Progenitor cell of endocrine pancreas (in vitro differentiated cells): ENCODE measurements at regions not wholly inside any gene's neighbourhood (a gene's known extent, or its start where the extent isn't known, plus 50 kb on each side); places are given as distances from the start of the nearest gene placed in this dataset.

Experiments used
- DNase-seq: peaks from one replicate; pipeline ENCODE4 v3.0.0; 2021; ENCODE audit warnings: low spot score; ENCODE audit not compliant: unreplicated experiment
- H3K27ac Mint-ChIP-seq: 2 replicates; pipeline ENCODE4 v1.8.0; 2021; ENCODE audit warnings: mild to moderate bottlenecking, moderate library complexity, mixed read lengths
- H3K27me3 Mint-ChIP-seq: 2 replicates; pipeline ENCODE4 v1.8.0; 2021; ENCODE audit warnings: mixed read lengths
- H3K36me3 Mint-ChIP-seq: 2 replicates; pipeline ENCODE4 v1.8.0; 2022; ENCODE audit warnings: mixed read lengths; ENCODE audit not compliant: insufficient read depth
- H3K4me1 Mint-ChIP-seq: 2 replicates; pipeline ENCODE4 v1.8.0; 2021; ENCODE audit warnings: low read depth, mixed read lengths
- H3K4me3 Mint-ChIP-seq: 2 replicates; pipeline ENCODE4 v1.8.0; 2021; ENCODE audit warnings: low read depth, mild to moderate bottlenecking, moderate library complexity, mixed read lengths
- H3K9me3 Mint-ChIP-seq: 2 replicates; pipeline ENCODE4 v1.8.0; 2021; ENCODE audit warnings: low read depth, mixed read lengths
- TF ChIP-seq, protein P1 (sequence below): fragments of 200-600 bp; sonication (generic); IDR thresholded peaks from one replicate; pipeline ENCODE4 v1.5.0; 2021; ENCODE audit warnings: antibody characterized with exemption, mild to moderate bottlenecking; ENCODE audit not compliant: unreplicated experiment

DNA sequence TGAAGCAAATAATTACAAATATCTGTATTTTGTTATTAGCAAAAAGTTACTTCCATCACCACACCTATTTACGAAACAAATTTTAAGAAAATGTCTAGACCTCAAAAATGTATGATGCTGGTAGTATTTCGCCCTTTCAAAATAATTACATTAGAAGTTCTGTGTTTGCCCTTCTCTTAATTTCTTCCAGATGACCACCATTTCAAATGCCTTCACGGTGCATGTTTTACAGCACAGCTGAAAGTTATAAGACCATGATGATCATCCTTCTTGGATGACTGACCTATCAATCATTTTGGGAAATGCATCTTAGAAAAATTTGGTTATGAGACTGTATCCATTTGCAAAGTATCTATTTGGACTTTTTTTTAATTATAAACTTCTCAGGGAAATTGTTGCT lies 390.8 kb downstream of the SLITRK6 start:
- Mint-ChIP-seq H3K36me3 (no peaks in the 10 kb centered on the region), H3K9me3 (no peaks in the 10 kb centered on the region), H3K4me3 (no peak overlapping the region), H3K27me3 (no peaks in the 10 kb centered on the region), H3K4me1 (no peaks in the 10 kb centered on the region), H3K27ac (no peak overlapping the region)
- no peak for DNase-seq
- TF ChIP-seq, protein P1, sequence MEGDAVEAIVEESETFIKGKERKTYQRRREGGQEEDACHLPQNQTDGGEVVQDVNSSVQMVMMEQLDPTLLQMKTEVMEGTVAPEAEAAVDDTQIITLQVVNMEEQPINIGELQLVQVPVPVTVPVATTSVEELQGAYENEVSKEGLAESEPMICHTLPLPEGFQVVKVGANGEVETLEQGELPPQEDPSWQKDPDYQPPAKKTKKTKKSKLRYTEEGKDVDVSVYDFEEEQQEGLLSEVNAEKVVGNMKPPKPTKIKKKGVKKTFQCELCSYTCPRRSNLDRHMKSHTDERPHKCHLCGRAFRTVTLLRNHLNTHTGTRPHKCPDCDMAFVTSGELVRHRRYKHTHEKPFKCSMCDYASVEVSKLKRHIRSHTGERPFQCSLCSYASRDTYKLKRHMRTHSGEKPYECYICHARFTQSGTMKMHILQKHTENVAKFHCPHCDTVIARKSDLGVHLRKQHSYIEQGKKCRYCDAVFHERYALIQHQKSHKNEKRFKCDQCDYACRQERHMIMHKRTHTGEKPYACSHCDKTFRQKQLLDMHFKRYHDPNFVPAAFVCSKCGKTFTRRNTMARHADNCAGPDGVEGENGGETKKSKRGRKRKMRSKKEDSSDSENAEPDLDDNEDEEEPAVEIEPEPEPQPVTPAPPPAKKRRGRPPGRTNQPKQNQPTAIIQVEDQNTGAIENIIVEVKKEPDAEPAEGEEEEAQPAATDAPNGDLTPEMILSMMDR, result no peak

DNA sequence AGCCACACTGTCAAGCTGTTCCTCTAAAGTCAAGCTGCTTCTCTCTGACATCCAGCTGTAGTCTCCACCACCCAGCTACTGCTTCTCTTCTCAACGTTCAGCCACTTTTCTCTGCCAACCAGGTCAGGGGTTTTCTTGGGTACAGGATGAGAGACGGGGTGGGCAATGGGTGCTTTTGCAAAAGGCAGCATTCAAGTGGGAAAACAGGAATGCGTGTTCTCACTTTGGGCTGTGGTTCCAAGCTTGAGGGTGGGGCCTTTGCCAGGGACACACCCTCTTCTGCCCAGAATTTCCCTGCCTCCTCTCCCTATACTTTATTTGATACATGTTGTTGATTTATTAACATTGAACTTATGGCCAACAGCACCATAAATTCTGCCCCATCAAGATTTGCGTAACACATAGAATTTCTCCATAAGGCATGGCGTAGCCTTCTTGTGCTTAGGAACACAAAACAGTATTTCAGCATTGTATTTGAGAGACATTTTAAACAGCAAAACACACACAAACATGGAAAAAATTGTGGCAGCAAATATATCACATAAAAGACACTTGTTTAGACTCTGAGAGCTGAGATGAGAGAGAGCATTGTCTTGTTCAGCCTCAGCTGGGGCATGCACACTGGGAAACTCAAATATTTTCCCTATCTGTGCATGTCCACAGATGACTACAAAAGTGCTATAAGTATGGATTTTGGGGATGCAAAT lies 392.8 kb downstream of the SLITRK6 start:
- Mint-ChIP-seq H3K36me3 (no peaks in the 10 kb centered on the region), H3K27ac (no peak overlapping the region), H3K4me3 (no peak overlapping the region), H3K9me3 (no peaks in the 10 kb centered on the region), H3K27me3 (no peaks in the 10 kb centered on the region), H3K4me1 (no peaks in the 10 kb centered on the region)
- DNase-seq, result no peak
- TF ChIP-seq, protein P1, result no peak

DNA sequence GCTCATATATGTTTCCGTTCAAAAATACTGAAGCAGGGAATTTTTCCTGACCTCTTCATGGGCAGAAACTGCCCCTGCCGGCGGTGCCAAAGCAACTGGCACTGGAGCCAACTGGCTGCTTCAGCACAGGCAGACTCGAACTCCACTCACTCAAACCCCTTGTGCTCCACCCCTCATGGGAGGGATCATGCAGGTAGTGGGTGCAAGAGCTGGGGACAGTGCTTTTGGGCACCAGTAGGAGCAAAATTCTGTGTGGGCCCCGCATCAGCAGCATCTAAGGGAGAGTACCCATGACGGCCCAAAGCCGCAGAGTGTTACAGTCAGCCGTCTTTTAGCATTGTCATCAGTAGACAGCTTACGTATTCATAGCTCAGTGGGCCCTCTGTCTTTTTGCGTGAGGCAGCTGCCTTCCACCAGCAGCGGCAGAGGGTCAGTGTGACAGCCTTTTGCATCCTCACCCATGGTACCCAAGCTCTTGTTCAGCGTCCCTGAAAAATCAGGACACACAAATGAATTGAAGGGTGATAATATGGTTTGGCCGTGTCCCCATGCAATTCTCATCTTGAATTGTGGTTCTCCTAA lies 393.8 kb downstream of the SLITRK6 start:
- H3K9me3 Mint-ChIP-seq, result no peaks in the 10 kb centered on the region
- H3K27ac Mint-ChIP-seq, result no peak overlapping the region
- TF ChIP-seq, protein P1, result no peak
- H3K27me3 Mint-ChIP-seq, result no peaks in the 10 kb centered on the region
- no peak for DNase-seq
- H3K4me3 Mint-ChIP-seq, result no peak overlapping the region
- H3K4me1 Mint-ChIP-seq, result no peaks in the 10 kb centered on the region
- no peaks in the 10 kb centered on the region for H3K36me3 Mint-ChIP-seq

DNA sequence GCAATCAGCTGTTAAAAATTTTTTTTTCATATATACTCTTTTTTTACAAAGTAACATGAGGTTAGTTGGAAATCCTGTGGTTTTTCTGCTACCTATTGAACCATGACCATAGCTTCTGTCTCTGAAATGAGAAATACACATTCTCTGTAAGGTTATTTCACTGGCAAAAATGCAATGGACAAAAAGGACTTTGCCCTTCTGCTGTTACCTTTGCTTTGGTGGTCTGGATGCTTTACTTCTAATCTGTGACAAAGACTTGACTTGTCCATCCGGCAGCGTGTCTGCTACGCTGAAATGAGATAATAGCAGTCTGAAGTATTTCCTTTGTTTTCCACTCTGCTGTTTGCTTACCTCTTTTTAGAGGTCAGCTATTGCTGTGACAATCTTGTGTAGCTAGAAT lies 412.8 kb downstream of the SLITRK6 start:
- no peak for DNase-seq
- TF ChIP-seq, protein P1, result no peak
- peak overlapping the region; percentile 77 for H3K27ac Mint-ChIP-seq
- H3K36me3 Mint-ChIP-seq, result no peaks in the 10 kb centered on the region
- peaks cover 11% of the 10 kb centered on the region for H3K4me1 Mint-ChIP-seq
- no peaks in the 10 kb centered on the region for H3K27me3 Mint-ChIP-seq
- peak overlapping the region; percentile 21 for H3K4me3 Mint-ChIP-seq
- peaks cover 14% of the 10 kb centered on the region for H3K9me3 Mint-ChIP-seq

DNA sequence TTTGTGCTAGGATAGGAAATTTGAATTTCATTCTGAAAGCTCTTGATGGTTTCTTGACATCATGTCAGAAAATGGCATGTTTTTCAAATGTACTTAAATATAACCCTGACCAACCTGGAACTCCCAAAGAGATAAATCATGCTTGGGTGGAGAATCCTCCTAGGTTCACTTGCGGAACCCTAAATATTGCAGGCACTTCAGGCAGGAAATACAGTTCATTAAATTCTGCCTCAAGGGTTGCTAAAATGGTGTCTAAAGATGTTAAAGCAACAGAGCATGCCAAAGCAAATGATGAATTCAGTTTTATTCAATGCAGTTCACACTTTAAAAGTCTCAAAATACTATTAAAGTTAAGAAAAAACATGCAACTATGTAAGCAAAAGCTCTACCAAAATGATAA lies 415.9 kb downstream of the SLITRK6 start:
- no peak overlapping the region for H3K4me3 Mint-ChIP-seq
- no peaks in the 10 kb centered on the region for H3K36me3 Mint-ChIP-seq
- DNase-seq, result no peak
- H3K27ac Mint-ChIP-seq, result no peak overlapping the region
- TF ChIP-seq, protein P1, result no peak
- no peaks in the 10 kb centered on the region for H3K27me3 Mint-ChIP-seq
- peaks cover 11% of the 10 kb centered on the region for H3K4me1 Mint-ChIP-seq
- H3K9me3 Mint-ChIP-seq, result peaks cover 6% of the 10 kb centered on the region
